ENCODE measurements at regions not wholly inside any gene's neighbourhood (a gene's known extent, or its start where the extent isn't known, plus 50 kb on each side); places are given as distances from the start of the nearest gene placed in this dataset.
"Not testable (repeated sequence)": the region's sequence is repeated elsewhere in the genome, so short reads cannot be mapped to it uniquely, and the experiment has no call there.

DNA sequence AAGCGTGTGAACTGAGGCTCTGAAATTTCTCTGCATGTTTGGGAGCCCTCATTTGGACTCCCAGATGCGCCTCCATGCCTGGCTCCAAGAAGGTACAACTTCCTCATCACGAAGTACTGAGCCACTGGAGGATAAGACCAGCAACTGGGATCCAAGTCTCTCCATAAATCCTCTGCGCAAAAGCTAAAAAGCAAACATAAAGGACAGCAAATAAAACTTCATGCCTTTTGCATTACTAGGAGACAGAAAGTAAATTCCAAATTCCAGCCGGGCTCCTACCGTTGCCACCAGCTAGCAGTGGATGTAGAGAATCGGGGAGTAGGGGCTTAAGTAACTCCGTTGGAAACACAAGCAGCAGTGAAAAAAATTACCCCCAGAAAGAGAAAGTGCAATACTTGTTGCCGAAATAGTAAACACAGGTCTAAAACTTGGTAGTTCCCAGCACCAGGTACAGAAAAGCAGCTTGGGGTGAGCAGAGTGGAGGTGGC, 477.1 kb upstream of the TENM3 start:
- no peak for DNase-seq

DNA sequence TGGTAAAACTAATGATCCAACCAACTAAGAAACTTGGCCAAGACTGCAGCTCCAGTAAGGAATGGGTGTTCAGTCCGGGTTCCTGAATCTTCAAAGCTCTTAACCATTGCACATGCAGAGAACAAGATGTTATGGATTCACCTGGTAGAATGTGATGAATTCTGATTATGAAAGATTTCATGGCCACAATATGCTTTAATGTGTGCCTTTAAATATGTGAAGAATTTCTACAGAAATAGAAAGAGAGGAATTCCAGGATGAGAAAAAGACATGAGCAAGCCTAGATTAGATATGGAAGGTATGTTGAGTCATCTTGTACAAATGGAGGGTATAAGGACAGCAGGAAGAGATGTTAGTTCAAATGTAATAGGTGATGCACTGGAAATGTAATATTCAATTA, 472.2 kb upstream of the TENM3 start:
- no peak for DNase-seq

DNA sequence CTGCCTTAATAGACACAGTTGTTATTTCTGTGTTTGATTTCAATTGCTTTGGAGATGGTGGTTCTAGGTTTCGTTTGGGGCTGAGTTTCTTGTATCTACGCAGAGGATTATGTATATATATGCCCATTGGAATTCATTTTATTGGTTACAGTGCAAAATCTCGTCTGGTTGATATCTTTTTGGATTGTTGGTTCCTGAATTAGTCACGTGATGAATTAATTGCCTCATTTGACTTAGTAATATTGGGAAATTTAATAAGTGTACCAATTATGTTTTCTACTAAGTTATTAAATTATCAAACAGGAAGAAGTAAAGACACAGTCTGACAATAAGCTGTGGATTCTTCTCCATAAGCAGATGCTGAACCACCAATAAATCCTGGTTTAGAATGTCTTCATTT, 467.9 kb upstream of the TENM3 start:
- no peak for DNase-seq

DNA sequence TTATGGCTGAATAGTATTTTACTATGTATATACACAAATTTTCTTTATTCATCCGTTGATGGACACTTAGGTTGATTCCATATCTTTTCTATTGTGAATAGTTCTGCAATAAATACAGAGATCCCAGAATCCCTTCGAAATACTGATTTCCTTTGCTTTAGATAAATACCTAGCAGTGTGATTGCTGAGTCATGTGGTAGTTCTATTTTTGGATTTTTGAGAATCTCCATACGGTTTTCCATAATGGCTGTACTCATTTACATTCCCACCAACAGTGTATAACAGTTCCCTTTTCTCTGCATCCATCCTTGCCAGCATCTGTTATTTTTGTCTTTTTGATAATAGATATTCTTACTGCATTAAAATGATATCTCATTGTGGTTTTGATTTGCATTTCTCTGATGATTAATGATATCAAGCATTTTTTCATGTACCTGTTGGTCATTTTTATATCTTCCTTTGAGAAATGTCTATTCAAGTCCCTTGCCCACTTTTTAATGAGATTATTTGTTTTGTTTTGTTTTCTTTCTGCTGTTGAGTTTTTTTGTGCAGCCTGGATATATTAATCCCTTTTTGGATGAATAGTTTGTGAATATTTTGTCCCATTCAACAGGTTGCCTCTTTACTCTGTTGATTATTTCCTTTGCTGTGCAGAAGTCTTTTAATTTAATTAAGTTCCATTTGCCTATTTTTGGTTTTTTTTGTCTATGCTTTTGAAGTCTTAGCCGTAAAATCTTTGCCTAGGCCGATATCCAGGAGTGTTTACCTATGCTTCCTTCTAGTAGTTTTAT, 466.7 kb upstream of the TENM3 start:
- DNase-seq = no peak

DNA sequence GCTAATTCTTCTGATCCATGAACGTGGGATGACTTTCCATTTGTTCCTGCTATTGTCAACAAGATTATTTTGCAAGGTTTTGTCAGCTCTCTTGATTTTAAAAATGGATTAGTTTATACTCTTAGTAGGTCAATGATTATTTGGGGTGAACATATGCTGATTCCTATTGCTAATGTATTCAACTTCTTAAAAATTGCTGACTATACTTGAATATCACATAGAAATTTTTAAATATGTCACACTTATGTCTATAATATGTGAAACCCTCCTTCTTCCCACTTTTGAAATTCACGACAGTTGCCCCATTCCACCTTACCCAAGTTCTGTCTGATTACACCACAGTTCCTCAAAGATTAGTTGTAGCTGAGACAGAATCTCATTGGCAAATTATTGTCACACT, 465.7 kb upstream of the TENM3 start:
- DNase-seq = no peak

DNA sequence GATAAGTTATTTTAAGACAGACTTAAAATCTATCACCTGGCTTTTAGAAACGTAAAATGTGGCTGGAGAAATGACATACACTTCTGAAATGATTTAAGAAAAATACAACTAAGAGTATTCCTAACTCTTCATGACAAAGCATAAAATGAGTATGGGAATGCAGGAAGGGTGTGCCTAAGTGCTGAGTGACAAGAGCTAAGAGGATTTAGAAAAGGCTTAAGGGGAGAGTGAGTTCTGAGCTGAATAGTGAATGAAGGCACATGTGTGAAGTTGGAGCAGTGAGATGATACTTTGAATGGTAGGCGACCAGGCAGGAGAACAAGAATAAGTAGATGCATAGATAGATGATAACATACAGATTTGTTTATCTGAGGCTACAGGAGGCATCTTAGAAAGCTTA, 458.3 kb upstream of the TENM3 start:
- DNase-seq = no peak

DNA sequence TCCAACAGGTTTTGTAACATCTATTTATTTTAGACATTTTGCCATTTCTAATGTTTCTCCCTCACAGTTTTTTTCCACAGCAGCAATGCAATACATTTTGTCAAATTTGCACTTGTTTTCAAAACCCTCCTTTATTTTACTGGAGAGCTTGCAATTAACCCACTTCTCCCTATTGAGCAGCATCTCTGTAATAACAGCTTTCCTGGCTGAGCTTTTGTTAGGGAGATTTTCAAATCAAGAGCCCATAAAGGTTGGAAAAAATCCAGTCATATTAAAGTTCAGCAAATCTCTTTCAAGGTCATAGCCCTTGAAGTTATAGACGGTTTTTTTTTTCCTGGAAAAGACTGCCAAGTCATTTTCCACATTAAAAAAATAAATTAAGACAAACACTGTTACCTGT, 450.6 kb upstream of the TENM3 start:
- DNase-seq = no peak

DNA sequence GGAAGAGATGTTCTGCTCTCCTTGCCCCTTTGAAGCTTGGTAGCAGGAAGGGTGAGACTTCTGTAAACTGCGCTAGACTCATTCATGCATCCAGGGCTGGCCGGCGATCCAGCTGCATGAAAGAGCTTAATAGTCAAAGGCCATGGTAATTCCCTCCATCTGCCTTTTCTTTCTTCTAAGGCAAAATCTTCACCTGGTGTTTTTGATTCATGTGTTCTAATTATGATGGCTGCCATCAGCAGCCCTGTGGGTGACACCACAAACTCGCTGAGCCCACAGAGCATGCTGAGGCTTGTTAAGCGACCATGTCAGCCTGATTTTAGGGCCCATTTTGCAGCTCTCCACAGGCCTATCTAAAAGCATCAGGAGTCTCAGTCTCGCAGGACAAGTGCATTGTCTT, 450.1 kb upstream of the TENM3 start:
- no peak for DNase-seq

DNA sequence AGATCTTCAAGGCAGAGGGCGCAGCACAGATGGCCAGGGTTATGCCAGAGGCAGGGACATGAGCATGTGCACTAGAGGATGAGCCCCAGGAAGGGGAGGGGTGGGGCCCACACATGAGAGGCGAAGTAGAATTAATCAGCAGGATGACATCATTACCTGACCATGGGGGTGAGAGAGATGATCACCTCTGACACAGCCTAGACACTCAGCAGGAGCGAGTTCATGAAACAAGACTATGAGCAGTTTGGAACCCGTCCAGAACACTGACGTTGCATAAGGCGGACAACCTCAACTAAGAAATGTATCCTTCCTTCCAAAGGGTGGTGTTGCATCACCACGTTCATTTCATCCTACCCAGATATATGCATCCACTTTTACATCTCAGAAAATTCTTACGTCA, 446.7 kb upstream of the TENM3 start:
- DNase-seq = no peak

DNA sequence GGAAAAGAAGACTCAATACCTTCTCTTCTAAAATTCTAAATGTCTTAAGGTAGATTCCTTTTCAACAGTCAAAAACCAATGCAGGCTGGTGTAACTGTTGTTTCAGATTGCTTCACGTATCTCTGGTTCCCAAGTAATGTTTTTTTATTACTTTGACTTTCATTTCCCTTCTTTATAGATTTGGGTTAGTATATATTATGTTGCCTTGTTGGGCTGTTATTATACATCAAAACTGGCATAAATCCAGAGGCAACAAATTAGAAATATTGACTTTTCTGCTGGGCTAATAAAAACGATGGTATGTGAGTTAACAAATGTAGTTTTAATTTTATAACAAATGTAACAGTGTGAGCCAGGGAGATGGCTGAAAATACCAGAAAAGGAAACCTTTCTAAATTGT, 444.7 kb upstream of the TENM3 start:
- no peak for DNase-seq

DNA sequence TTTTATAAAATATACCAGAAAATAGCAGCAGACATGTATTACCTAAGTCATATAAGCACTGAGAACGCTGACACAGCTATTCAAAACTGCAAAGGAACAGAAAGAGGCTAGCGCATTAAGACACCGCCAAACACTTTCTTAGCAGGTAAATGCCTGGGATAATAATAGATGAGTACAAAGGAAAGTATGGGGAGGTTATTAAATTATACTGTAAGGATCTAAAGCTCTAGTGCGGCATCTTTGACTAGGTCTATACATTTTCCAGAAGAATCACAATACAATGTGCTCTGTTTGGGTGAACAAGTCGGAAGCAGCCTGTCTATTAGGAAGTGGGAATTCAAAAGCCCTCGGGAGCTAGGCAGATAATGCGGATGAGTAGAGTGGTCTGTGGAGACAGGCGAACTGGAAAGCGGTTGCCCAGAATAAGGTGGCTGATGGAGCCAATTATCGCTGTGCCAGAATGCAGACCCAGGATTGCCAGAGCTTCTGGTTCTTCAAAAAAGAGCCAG, 443.6 kb upstream of the TENM3 start:
- no peak for DNase-seq

DNA sequence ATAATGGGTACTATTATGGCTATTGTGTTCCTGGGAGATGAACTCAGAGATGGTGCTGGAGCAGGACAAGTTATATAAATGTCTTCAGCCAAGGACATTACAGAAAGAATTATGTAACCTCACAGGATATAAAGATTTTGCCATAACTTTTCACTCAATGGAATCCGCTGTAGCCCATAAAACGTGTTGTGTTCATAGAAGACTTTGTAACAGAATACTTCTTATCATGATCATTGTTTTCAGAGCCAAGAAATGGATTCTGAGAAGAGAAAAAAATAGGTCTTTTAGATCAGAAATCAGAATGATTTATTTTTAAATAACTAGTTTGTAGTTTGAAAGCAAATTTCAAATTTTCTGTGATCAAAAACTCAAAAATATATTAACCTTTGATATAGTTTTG, 441.0 kb upstream of the TENM3 start:
- DNase-seq = no peak

DNA sequence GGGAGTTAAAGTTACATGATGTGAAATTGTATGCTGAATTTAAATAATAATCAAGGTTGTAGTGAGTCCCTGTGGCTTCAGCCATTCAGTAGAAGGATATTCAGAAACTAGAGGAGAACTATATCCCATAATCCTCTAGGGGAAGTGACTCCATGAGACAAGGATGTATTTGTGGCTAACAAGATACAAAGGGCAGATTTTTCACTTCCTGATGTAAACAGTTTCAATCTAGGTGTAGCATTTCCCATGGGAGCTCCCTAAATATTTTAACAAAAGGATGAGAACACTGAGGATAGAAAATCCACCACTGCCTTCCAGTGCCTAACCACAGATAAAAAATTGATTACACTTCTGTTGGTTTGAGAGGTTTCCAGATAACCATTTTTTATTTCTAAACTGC, 435.4 kb upstream of the TENM3 start:
- DNase-seq = no peak

DNA sequence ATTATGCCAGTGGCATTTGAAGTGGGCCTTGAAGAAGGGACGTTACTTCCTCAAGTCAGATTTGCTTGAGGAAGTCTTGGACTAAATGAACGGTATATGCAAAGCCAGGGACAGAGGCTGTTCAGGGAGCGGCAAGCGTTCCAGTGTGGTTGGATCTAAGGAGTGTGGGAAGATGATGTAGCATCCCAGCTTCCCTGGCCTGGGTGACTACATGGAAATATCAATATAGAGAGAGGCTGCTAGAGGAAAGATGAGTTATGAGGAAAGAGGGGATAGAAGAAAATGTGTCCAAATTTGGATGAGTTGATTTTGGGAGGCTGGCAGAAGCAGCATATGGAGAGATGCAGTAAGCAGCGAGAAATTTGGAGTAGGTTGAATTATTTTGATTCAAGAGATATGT, 432.5 kb upstream of the TENM3 start:
- no peak for DNase-seq

DNA sequence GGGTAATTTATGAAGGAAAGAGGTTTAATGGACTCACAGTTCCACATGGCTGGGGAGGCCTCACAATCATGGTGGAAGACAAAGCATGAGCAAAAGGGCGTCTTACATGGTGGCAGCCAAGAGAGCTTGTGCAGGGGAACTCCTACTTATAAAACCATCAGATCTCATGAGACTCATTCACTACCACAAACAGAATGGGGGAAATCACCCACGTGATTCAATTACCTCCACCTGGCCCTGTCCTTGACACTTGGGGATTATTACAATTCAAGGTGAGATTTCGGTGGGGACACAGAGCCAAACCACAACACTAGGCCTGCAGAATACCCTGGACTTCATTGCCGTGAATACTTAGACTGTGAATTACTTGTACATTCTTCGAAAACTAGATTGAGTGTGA, 431.7 kb upstream of the TENM3 start:
- not testable (repeated sequence) for DNase-seq

DNA sequence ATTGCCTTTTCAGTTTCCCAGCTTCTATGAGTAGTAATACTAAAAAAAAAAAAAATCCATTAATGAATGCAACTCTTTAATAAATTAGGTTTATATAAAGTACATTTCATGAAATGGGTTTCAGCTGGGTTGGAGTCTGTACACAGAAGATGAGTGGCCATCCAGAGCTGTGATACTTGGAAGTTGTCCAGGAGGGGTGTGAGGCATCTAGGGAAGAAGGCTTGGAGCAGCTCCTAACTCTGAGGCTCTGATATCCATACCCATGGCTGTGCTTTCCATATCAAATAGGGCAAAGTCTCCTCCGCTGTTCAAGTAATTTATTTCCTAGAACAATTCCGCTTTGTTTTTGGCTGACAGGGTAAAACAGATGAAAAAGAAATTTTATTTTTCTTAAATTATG, 423.3 kb upstream of the TENM3 start:
- no peak for DNase-seq

DNA sequence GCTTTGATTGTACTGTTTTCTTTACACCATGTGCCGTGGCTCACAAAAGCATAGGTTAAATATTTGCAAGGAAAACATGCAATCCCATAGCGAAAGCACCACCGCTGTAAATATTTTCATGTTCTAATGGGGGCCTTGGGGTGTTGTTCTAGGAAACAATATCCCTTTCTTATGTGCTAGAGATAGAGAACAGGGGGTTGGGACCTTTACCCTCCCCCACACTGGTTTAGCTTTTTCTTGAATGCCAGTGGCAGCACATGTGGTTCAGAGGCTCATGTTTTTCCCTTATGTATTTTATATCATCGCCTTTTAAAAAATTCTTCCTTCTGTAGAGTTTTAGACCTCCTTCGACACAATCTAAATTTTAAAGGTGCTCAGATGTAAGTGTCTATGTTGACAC, 422.6 kb upstream of the TENM3 start:
- no peak for DNase-seq

DNA sequence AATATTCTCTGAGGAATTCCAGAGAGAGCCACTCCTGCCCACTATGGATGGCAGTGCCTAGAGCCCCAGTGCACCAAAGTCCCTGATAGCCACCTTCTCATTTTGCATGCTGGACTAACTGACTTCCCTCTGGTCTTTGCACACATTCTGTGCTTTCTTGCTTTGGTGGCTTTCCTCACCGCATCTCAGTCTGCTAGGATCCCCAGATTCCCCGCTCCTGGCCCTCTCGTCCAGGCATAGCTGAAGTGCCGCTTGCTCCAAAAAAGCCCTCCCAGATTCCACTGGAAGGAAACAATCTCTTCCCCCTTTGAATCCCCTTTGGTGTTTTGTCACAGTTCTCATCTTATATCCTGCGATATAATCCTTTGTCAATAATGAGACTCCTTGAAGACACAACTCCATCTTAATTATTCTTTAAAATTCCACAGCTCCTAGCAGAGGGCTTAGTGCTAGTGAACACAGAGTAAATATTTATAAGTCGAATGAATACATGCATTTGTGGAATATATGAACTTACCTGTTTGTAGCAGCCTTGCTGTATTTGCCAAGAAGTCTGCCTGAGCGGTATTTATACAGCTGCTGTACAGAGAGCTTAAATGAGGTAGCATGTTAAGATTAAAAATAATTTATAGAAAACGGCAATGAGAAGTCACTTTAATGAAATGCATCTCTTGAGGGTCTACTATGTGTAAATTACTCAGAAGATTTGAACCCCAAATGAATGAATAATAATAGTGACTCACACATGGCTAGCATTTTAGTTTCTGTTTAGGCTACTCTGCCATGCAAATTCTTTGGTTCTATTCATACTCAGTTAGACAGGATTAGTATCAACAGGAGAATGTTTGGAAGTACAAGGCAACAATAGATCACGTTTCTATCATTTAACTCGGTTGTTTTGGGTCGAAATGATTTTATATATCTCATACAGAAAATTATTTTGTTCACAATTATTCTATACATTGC, 421.9 kb upstream of the TENM3 start:
- DNase-seq = no peak

DNA sequence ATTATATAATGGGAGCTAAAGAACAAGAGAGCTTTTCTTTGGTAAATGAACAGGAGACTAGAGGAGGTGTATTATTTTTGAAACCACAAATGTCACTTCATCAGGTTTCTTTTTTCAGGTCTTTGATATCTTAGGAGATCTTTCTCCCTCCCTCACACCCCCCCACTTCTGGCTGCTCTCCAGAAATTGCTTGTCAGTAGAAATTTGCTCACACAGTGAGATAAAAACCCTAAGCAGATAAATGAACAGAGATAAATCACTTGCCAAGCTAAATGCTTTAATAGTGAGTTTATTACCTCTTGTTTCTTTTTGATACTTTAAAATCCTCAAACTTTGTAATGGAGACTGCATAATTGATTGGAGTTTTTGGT, 421.2 kb upstream of the TENM3 start:
- no peak for DNase-seq

DNA sequence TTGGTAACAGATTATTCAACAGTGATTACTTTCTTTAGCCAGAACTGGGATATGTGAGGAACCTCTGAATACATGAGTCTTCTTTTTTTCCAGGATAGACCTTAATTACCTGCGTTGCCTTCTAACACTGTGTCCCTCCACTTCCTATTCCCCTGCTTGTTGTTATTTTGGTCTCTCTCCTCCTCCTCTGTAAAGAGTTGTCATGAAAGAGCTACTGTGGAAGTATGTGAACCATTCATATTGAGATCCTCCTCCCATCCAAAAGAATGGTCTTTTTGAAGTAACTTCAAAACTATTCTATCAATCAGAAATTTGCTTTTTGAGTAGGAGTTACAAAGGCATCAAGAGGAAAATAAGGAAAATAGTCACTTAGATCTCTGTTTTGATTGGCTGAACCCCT, 420.0 kb upstream of the TENM3 start:
- DNase-seq = no peak

DNA sequence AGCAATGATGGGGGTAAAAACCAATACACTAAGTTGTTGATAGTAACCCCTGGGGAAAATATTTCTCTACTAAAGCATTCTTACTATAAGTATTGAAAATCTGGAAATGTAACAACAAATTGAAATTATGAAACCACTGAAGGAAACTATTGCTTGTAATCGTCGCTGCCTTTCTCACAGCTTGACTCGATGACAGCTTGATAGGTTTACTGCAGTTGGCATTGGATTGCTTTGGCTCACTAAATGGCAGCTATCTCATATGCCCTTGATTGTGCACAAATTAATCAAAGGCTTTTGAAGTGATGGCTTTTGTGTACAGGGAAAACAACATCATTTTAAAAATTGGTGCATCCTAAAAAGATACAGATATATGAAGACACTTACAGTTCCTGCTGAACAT, 419.6 kb upstream of the TENM3 start:
- DNase-seq = no peak

DNA sequence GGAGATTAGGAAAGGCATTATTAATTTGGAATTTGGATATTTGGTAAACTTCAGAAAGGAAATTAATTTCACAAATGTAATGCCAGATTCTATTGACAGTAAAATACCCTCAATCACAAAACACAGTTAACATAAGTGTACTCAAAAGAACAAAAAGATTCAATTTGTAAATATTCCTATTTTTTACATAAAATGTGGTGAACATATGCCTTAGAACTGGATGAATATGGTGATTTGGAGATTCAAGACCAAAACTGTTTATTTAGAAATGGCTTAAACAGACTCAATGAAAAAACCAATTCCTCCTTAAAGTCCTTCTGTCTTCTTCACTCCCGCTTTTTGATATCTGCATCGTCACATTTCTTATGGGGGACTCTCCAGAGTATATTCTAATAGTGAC, 417.6 kb upstream of the TENM3 start:
- DNase-seq = no peak

DNA sequence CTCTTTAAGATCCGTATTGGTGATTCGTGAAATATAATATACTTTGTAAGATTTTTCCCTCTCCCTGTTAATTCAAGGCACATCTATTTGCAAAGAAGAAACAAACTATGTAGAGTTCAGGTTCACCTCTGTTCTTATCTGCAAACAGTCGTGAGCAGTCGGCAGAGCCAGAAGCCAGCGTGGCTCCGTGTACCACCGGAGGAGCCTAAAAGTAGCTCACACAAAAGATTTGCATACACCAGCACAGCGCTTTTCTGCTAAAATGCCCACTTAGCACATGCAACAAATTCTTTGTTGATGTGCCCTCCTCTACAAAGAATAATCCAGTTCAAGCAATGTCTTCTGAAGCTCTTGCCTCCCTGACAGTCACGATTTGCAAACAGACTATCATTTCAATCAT, 416.0 kb upstream of the TENM3 start:
- no peak for DNase-seq

DNA sequence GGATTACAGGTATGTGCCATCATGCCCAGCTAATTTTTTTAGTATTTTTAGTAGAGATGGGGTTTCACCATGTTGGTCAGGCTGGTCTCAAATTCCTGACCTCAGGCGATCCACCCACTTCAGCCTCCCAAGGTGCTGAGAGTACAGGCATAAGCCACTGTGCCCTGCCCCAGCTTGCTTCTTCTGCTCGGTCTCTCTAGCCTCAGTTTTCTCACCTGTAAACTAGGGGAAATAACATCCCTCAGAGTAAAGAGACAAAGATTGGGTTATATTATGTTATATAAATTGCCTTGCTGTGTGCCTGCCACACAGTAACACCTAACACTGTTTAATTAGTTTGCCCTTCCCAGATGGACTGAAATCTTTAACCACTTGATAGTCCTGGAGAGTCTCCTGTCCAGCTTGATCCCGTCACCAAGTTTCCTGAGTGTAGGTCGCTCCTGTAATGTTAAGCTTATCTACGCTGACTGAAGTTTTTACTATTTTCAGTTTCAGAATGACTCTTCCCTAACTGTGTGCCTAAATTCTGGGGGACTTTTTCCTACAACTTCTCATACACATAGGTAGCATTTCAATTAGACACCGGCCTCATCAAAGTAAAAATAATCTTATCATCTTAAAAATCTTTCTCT, 412.7 kb upstream of the TENM3 start:
- no peak for DNase-seq

All from activated T-cell treated with anti-CD3 and anti-CD28 coated beads, Interleukin-2, amount 50 U/mL, for 1 hour (primary cell).